Mesenchymal stem cell (in vitro differentiated cells and primary cell): ENCODE measurements at regions not wholly inside any gene's neighbourhood (a gene's known extent, or its start where the extent isn't known, plus 50 kb on each side); places are given as distances from the start of the nearest gene placed in this dataset.

ENCODE experiments used
- DNase-seq: peaks from one replicate; pipeline ENCODE4 v3.0.0-alpha.2; 2013
- H2AFZ ChIP-seq: one replicate; pipeline ENCODE4 v1.6.1; 2013; ENCODE audit warnings: low read depth, mild to moderate bottlenecking, control low read depth, inconsistent platforms, low read length, moderate library complexity
- H2AK5ac ChIP-seq: 2 replicates; pipeline ENCODE4 v1.6.1; 2013; ENCODE audit warnings: low read length, moderate library complexity, mild to moderate bottlenecking, inconsistent platforms; ENCODE audit not compliant: severe bottlenecking
- H2BK120ac ChIP-seq: one replicate; pipeline ENCODE4 v1.6.1; 2013; ENCODE audit warnings: low read depth, mild to moderate bottlenecking, inconsistent platforms, low read length, moderate library complexity
- H2BK12ac ChIP-seq, 2 experiments: one replicate each; pipeline ENCODE4 v1.6.1; 2013; ENCODE audit warnings: inconsistent platforms in 2 of 2, low read length in 2 of 2, mild to moderate bottlenecking in 2 of 2, moderate library complexity in 2 of 2, control low read depth in 1 of 2
- H2BK15ac ChIP-seq: one replicate; pipeline ENCODE4 v1.6.1; 2013; ENCODE audit warnings: mild to moderate bottlenecking, low read depth, inconsistent platforms; ENCODE audit not compliant: poor library complexity, severe bottlenecking
- H2BK5ac ChIP-seq: 2 replicates; pipeline ENCODE4 v1.6.1; 2013; ENCODE audit warnings: low read depth, mild to moderate bottlenecking, low read length, control low read depth, inconsistent platforms; ENCODE audit not compliant: poor library complexity, severe bottlenecking
- H3K14ac ChIP-seq, 2 experiments: one replicate each; pipeline ENCODE4 v1.6.1; 2013; ENCODE audit warnings: inconsistent platforms in 2 of 2, low read length in 2 of 2, control low read depth in 1 of 2, mild to moderate bottlenecking in 1 of 2, moderate library complexity in 1 of 2
- H3K18ac ChIP-seq, 2 experiments: one replicate each; pipeline ENCODE4 v1.6.1; 2013; ENCODE audit warnings: inconsistent platforms in 2 of 2, low read length in 2 of 2, control low read depth in 1 of 2, low read depth in 1 of 2, mild to moderate bottlenecking in 1 of 2
- H3K23ac ChIP-seq, 2 experiments: one replicate each; pipeline ENCODE4 v1.6.1; 2013; ENCODE audit warnings: inconsistent platforms in 2 of 2, low read length in 2 of 2, mild to moderate bottlenecking in 2 of 2, moderate library complexity in 2 of 2, control low read depth in 1 of 2
- H3K27ac ChIP-seq: 2 replicates; pipeline ENCODE4 v1.5.1; 2013; ENCODE audit warnings: mild to moderate bottlenecking, moderate library complexity, low read length, control low read depth, inconsistent platforms; ENCODE audit not compliant: poor library complexity, severe bottlenecking
- H3K27me3 ChIP-seq, 2 experiments: 2 replicates each; pipeline versions ENCODE4 v1.6.1 to v1.7.0; 2013; ENCODE audit warnings: low read length in 2 of 2, mild to moderate bottlenecking in 2 of 2, moderate library complexity in 2 of 2, control low read depth in 1 of 2, inconsistent platforms in 1 of 2; ENCODE audit not compliant: control insufficient read depth in 1 of 2, insufficient read depth in 1 of 2
- H3K36me3 ChIP-seq, 2 experiments: 2 replicates each; pipeline versions ENCODE4 v1.6.1 to v1.7.0; 2013; ENCODE audit warnings: low read length in 2 of 2, control low read depth in 1 of 2, inconsistent platforms in 1 of 2, low read depth in 1 of 2, mild to moderate bottlenecking in 1 of 2; ENCODE audit not compliant: insufficient read depth in 2 of 2, control insufficient read depth in 1 of 2
- H3K4ac ChIP-seq, 2 experiments: one replicate each; pipeline ENCODE4 v1.6.1; 2013; ENCODE audit warnings: inconsistent platforms in 2 of 2, low read length in 2 of 2, mild to moderate bottlenecking in 2 of 2, moderate library complexity in 2 of 2, control low read depth in 1 of 2, low read depth in 1 of 2
- H3K4me1 ChIP-seq: 2 replicates; pipeline ENCODE4 v1.6.1; 2013; ENCODE audit warnings: low read depth, low read length, control low read depth; ENCODE audit not compliant: control insufficient read depth, insufficient read depth
- H3K4me2 ChIP-seq: 2 replicates; pipeline ENCODE4 v1.6.1; 2013; ENCODE audit warnings: low read length, mild to moderate bottlenecking, inconsistent platforms; ENCODE audit not compliant: poor library complexity, severe bottlenecking
- H3K4me3 ChIP-seq, 2 experiments: 2 replicates each; pipeline versions ENCODE4 v1.5.1 to v1.7.0; 2013; ENCODE audit warnings: low read length in 2 of 2, mild to moderate bottlenecking in 2 of 2, control low read depth in 1 of 2, low read depth in 1 of 2; ENCODE audit not compliant: insufficient read depth in 1 of 2
- H3K79me1 ChIP-seq: replicated peaks from 2 replicates; pipeline ENCODE4 v1.6.1; 2013; ENCODE audit warnings: mild to moderate bottlenecking, control low read depth, low read length, inconsistent platforms; ENCODE audit not compliant: poor library complexity, severe bottlenecking
- H3K9ac ChIP-seq: 2 replicates; pipeline ENCODE4 v1.7.0; 2013; ENCODE audit warnings: mild to moderate bottlenecking, low read length, moderate library complexity
- H3K9me3 ChIP-seq: 2 replicates; pipeline ENCODE4 v1.7.0; 2013; ENCODE audit warnings: mild to moderate bottlenecking, low read length; ENCODE audit not compliant: control insufficient read depth
- H4K8ac ChIP-seq: one replicate; pipeline ENCODE4 v1.6.1; 2013; ENCODE audit warnings: inconsistent platforms, mild to moderate bottlenecking, low read length, moderate library complexity
- H4K91ac ChIP-seq: one replicate; pipeline ENCODE4 v1.6.1; 2013; ENCODE audit warnings: mild to moderate bottlenecking, low read length, inconsistent platforms
- WGBS: methylation state at CpG from one replicate; pipeline ENCODE4 v1.1.7; 2013; ENCODE audit warnings: mixed read lengths; 5-methylcytosine and 5-hydroxymethylcytosine counted together

GRCh38 chr16:48909231-48909630 lies 299.3 kb upstream of the N4BP1 start:
- Histone ChIP-seq H2BK15ac (no peak overlapping the region), H4K8ac (no peak overlapping the region), H3K27me3 (peaks cover 0 to 9% of the 10 kb centered on the region in 2 experiments), H2AK5ac (no peak overlapping the region), H3K4me2 (no peak overlapping the region), H2AFZ (no peak overlapping the region), H3K27ac (no peak overlapping the region), H2BK120ac (no peak overlapping the region), H3K4me3 (no peak overlapping the region), H3K23ac (no peak overlapping the region), H3K4ac (no peak overlapping the region), H3K36me3 (no peaks in the 10 kb centered on the region), H3K14ac (no peak overlapping the region), H3K9ac (no peak overlapping the region), H2BK5ac (no peak overlapping the region), H3K4me1 (no peaks in the 10 kb centered on the region), H4K91ac (no peak overlapping the region), H3K9me3 (no peaks in the 10 kb centered on the region), H2BK12ac (no peak overlapping the region), H3K79me1 (no peaks in the 10 kb centered on the region), H3K18ac (no peak overlapping the region)
- no peak for DNase-seq
- WGBS, result 88% methylated on average over 5 of the region's 5 CpGs

- no peak overlapping the region for H2BK12ac ChIP-seq
- H2AK5ac ChIP-seq, result no peak overlapping the region
- H2BK15ac ChIP-seq, result no peak overlapping the region
- H3K36me3 ChIP-seq, result no peaks in the 10 kb centered on the region
- H3K23ac ChIP-seq, result no peak overlapping the region
- peaks cover 0 to 13% of the 10 kb centered on the region in 2 experiments for H3K27me3 ChIP-seq
- H2AFZ ChIP-seq, result no peak overlapping the region
- no peak overlapping the region for H3K27ac ChIP-seq
- no peak for DNase-seq
- H3K9ac ChIP-seq, result no peak overlapping the region
- no peak overlapping the region for H3K4me2 ChIP-seq
- H3K4me3 ChIP-seq, result no peak overlapping the region
- H4K91ac ChIP-seq, result no peak overlapping the region
- no peaks in the 10 kb centered on the region for H3K4me1 ChIP-seq
- no peak overlapping the region for H3K4ac ChIP-seq
- H3K9me3 ChIP-seq, result no peaks in the 10 kb centered on the region
- no peak overlapping the region for H2BK5ac ChIP-seq
- 86% methylated on average over 10 of the region's 10 CpGs for WGBS
- no peaks in the 10 kb centered on the region for H3K79me1 ChIP-seq
- no peak overlapping the region for H3K14ac ChIP-seq
- H3K18ac ChIP-seq, result no peak overlapping the region
- H4K8ac ChIP-seq, result no peak overlapping the region
- no peak overlapping the region for H2BK120ac ChIP-seq
These were observed 298.1 kb upstream of the N4BP1 start for GRCh38 chr16:48907906-48908634.

GRCh38 chr16:48905632-48906505 lies 295.9 kb upstream of the N4BP1 start:
- Histone ChIP-seq H2BK15ac (no peak overlapping the region), H3K4ac (no peak overlapping the region), H3K18ac (no peak overlapping the region), H4K8ac (no peak overlapping the region), H3K27ac (no peak overlapping the region), H2BK5ac (no peak overlapping the region), H3K27me3 (peaks cover 0 to 27% of the 10 kb centered on the region in 2 experiments), H3K4me3 (no peak overlapping the region), H3K14ac (no peak overlapping the region), H3K4me1 (no peaks in the 10 kb centered on the region), H2BK120ac (no peak overlapping the region), H2BK12ac (no peak overlapping the region), H3K9me3 (no peaks in the 10 kb centered on the region), H3K23ac (no peak overlapping the region), H4K91ac (no peak overlapping the region), H3K4me2 (no peak overlapping the region), H3K36me3 (no peaks in the 10 kb centered on the region), H3K9ac (no peak overlapping the region), H2AK5ac (no peak overlapping the region), H2AFZ (no peak overlapping the region), H3K79me1 (no peaks in the 10 kb centered on the region)
- DNase-seq, result no peak
- 80% methylated on average over 19 of the region's 22 CpGs for WGBS

GRCh38 chr16:48904333-48904732 lies 294.4 kb upstream of the N4BP1 start:
- Histone ChIP-seq H2BK5ac (no peak overlapping the region), H3K9ac (no peak overlapping the region), H3K4me2 (no peak overlapping the region), H2AK5ac (no peak overlapping the region), H3K4me3 (no peak overlapping the region), H3K18ac (no peak overlapping the region), H4K8ac (no peak overlapping the region), H3K79me1 (no peaks in the 10 kb centered on the region), H3K9me3 (no peaks in the 10 kb centered on the region), H3K27me3 (peaks cover 0 to 34% of the 10 kb centered on the region in 2 experiments), H3K4me1 (no peaks in the 10 kb centered on the region), H3K27ac (no peak overlapping the region), H2BK120ac (no peak overlapping the region), H3K4ac (no peak overlapping the region), H2BK12ac (no peak overlapping the region), H4K91ac (no peak overlapping the region), H3K36me3 (no peaks in the 10 kb centered on the region), H3K14ac (no peak overlapping the region), H2AFZ (no peak overlapping the region), H3K23ac (no peak overlapping the region), H2BK15ac (no peak overlapping the region)
- DNase-seq, result no peak
- WGBS, result 59% methylated on average over 4 of the region's 5 CpGs
